Suppressor macrophage treated with lipopolysaccharide for 1 hour (primary cell): ENCODE measurements at regions not wholly inside any gene's neighbourhood (a gene's known extent, or its start where the extent isn't known, plus 50 kb on each side); places are given as distances from the start of the nearest gene placed in this dataset.
A peak's percentile ranks its signal among the peaks of the same experiment; 100 is the strongest.
"Not testable (repeated sequence)": the region's sequence is repeated elsewhere in the genome, so short reads cannot be mapped to it uniquely, and the experiment has no call there.

Experiments used
- DNase-seq, 3 donors: peaks; one replicate each; pipeline ENCODE4 v3.0.0-alpha.2; 2020 to 2022

DNA sequence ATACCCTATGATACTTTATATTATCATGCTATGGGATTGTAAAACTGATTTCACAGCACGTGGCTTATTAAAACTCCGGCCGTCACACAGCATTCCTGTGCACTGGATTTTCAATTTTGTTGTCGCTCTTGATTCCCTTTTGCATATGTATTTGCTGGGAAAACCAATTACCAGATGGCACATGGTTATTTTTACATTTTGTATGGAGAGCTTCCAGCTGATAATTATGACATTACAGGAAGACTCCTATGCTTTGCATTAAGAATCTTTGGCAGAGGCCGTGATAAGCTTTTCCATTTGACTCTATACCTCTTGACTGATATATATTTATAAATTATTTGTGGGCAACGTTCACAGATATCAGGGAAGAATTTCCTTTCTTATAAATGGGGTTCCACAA is 381.2 kb upstream of the RORB start:
- no peak for DNase-seq

DNA sequence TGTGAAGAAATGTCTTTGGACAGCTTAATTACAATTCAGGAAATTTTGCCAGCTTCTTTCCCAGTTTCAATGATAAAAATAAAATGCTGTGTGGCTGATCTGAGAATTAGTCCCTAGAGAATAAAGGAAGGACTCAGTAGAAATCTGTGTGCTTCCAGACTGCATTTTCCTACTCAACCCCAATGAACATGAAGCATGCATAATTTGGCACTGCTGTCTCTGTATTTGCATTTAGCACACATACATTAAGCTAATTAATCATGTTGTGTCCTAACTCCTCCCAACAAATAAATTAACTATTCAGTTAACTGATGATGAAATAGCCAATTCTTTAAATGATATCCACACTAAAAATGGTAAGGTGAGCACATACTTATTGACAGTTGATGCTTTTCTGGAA is 380.0 kb upstream of the RORB start:
- no peak for DNase-seq

DNA sequence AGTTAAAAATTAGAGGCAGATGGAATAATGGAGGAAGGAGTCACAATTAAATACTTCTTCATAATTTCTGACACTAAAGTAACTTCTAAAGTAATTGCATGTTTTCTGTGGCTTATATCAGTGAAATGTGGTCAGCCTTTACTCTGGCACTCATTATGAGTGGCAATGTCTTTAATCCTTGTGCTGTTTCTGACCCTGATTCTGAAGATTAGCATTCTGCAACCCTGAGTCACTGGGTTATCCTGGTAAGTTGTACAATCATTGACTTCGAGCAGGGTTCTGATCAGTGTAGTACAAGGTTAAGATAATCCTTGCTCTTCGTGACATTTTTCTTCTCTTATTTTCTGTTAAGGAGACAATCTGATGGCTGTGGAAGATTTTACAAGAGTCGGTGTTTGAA is 379.4 kb upstream of the RORB start:
- no peak for DNase-seq

- DNase-seq, result no peak
Observed at GRCh38 chr9:74120061-74120460, 377.1 kb upstream of the RORB start.

- DNase-seq, result no peak
Observed at GRCh38 chr9:74120470-74120869, 376.7 kb upstream of the RORB start.

DNA sequence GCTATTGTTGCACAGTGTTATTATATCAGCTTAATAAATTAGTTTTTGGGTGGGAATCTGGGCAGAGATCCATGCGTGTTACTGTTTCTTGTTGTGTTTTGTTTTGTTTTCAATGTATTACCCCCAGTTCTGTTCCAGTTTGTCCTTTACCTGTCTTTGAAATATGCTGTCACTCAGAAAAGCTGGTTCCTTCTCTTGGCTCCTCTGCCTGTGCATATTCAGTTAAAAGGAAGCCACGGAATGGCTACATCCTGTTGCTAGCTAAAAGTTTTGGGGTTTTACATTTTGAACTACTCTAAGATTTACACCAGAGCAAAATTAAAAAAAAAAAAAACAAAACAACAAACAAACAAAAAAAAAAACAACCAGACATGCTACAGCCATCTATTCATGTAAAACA is 374.9 kb upstream of the RORB start:
- no peak for DNase-seq

GRCh38 chr9:74122661-74123060 is 374.5 kb upstream of the RORB start:
- DNase-seq, result no peak

GRCh38 chr9:74125941-74126340 is 371.2 kb upstream of the RORB start:
- no peak for DNase-seq

- no peak for DNase-seq
Observed at GRCh38 chr9:74132986-74133385, 364.1 kb upstream of the RORB start.

DNA sequence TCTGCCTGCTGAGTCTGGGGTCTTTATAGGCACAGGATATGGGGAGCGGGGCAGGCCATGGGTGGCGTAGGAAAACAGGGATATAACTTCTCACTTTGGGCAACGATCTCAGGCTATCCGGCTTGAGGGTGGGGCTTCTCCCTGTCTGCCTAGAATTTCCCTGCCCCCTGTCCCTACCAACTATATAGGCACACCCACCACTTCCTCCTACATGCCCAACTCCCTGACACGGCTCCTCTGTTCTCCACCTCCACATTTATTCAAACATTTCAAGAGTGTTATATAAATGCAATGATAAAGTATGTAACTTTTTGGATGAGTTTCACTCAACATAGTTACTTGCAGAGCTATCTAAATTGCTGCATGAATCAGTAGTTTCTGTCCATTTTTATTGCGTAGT is 363.2 kb upstream of the RORB start:
- no peak for DNase-seq

- no peak for DNase-seq
Observed at GRCh38 chr9:74138182-74138581, 359.0 kb upstream of the RORB start.

DNA sequence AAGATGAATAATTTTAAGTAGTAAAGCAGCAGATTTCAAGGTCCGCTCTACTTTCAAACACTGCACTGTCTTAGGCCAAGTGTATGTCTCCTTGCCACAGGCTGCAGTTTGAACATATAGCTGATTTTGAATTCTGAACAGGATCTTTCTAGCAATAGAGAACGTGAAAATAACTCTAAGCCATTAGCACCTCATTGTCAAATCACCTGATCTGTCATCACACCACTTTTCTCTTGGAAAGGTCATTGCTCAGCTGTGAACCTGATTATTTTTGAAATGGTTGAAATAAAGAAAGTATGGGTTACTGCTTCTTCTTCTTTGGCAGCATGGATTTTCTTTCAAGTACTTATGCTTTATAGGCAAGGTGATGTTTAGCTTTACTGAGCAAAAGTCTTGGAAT is 357.0 kb upstream of the RORB start:
- no peak for DNase-seq

DNA sequence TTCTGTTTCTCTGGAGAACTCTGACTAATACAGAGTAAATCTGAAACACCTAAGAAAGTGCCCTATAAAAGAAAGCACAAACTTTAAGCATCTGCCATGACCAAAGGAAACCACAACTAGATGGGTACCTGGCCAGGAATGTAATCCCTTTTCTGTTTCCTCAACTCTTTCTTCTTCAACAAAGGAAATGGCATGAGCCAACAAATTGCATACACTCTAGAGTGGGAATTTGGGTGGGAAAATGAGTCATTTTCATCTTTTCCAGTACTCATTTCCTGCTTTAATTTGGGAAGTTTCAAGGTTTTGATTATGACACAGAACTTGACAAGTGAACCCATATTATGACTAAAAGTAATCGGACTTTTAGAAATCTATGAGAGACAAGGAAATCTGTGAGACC is 349.2 kb upstream of the RORB start:
- no peak for DNase-seq

DNA sequence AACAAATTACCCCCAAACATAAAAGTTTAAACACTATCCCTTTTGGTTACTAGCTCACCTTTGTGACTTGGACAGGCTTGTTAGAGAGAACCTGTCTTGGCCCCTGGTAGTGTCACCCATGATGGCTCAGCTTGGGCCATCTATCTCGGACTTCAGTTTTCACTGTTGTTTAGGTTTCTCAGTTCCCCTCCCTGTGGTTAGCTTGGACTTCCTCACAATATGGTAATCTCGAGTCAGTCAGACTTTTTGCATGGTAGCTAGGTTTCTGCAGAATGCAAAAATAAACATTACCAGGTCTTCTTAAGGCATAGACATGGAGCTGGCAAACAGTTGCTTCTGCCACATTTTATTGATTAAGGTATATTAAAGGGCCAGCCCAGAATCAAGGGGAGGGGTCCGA is 324.3 kb upstream of the RORB start:
- no peak for DNase-seq

GRCh38 chr9:74173284-74173683 is 323.9 kb upstream of the RORB start:
- DNase-seq, result no peak

DNA sequence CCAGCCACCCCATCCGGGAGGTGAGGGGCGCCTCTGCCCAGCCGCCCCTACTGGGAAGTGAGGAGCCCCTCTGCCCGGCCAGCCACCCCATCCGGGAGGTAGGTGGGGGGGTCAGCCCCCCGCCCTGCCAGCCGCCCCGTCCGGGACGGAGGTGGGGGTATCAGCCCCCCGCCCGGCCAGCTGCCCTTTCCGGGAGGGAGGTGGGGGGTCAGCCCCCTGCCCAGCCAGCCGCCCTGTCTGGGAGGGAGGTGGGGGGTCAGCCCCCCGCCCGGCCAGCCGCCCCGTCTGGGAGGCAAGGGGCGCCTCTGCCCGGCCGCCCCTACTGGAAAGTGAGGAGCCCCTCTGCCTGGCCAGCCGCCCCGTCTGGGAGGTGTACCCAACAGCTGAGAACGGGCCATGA is 299.4 kb upstream of the RORB start:
- not testable (repeated sequence) for DNase-seq

GRCh38 chr9:74205056-74205455 is 292.1 kb upstream of the RORB start:
- no peak for DNase-seq

GRCh38 chr9:74218385-74219063 is 278.6 kb upstream of the RORB start:
- no peak for DNase-seq

DNA sequence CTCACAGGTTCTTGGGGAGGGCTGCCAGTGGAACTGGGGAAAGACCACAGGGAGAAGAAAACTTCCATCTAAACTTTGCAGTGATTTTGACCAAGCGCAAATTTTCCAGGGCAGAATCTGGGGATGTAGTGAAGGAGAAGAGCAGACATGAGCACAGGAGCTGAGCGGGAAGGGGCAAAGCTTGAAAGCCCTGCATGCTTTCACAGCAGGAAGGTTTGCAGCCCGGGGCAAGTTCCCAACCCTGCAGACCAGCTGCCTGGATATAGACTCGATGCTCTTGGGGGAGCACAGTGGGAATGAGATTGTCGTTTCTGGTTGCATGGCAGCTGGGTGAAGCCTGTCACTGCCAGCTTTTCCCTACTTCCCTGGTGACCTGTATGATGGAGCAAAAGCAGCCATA is 276.8 kb upstream of the RORB start:
- no peak for DNase-seq

- no peak for DNase-seq
Observed at GRCh38 chr9:74236857-74237256, 260.3 kb upstream of the RORB start.

DNA sequence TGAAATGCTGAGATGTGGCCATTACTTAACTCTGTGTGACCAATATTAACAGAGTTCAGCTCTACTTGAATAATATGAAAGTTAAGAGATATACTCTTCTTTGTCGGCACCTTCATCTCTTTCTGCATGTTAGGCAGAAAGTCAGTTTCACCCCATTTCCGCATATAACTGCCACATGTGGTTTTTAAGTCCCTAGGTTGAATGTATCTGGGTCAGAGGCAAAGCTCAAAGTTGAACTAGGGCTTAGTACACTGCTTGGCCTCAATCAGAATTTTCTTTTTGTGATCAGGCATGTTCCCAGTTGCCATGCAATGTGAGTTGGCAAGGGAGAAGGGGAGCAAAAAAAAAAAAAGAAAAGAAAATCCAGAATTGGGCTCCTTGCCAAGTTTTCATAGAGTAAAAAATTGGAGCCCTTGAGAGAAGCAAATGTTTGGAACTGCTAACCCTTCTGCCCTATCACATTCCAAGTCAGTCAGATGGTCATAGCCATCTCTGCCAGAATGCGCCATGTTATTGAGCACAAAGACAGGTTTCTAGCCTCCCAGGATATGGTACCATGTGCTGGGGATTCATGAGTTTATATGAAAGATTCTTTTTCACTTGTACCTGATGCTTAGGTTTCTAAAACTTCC is 251.2 kb upstream of the RORB start:
- DNase-seq, result no peak

- DNase-seq, result no peak
Observed at GRCh38 chr9:74255489-74255984, 241.6 kb upstream of the RORB start.

DNA sequence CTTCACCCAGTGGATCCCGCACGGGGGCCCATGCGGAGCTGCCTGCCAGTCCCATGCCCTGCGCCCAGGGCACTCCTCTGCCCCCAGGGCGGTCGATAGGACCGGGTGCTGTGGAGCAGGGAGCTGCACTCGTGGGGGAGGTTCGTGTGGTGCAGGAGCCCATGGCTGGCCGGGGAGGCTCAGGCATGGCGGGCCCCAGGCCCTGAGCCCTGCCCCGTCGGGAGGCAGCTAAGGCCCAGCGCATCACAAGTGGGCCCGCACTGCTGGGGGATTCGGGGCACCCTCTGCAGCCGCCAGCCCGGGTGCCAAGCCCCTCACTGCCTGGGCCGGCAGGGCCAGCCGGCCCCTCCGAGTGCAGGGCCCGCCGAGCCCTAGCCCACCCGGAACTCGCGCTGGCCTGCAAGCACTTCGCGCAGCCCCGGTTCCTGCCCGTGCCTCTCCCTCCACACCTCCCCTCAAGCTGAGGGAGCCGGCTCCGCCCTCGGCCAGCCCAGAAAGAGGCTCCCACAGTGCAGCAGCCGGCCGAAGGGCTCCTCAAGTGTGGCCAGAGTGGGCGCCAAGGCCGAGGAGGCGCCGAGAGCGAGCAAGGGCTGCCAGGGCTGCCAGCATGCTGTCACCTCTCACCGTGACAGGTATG is 221.1 kb upstream of the RORB start:
- no peak for DNase-seq

- DNase-seq, result peak; percentile 7 to 25 (median 20)
Observed at GRCh38 chr9:74277532-74277931, 219.6 kb upstream of the RORB start.
